Left lung (tissue), 4 donors: ENCODE measurements at regions not wholly inside any gene's neighbourhood (a gene's known extent, or its start where the extent isn't known, plus 50 kb on each side); places are given as distances from the start of the nearest gene placed in this dataset.

Source experiments
- ATAC-seq: fragments of 200-7000 bp; cut with Tn5 transposase; one replicate; pipeline ENCODE4 v1.9.1; 2020; ENCODE audit warnings: moderate library complexity
- DNase-seq, 4 donors: peaks; one replicate each; pipeline ENCODE4 v3.0.0-alpha.2; 2013 to 2020
- H3K27ac ChIP-seq, 2 donors: fragments of 200-600 bp; sonication (generic) in 1 of 2; one replicate each; pipeline versions ENCODE4 v1.5.0 to v1.8.0; 2020 to 2021
- H3K27me3 ChIP-seq, 2 donors: fragments of 200-600 bp; sonication (generic) in 1 of 2; one replicate each; pipeline versions ENCODE4 v1.5.0 to v1.8.0; 2020 to 2021
- H3K36me3 ChIP-seq, 2 donors: fragments of 200-600 bp; sonication (generic) in 1 of 2; one replicate each; pipeline versions ENCODE4 v1.5.0 to v1.8.0; 2020 to 2021
- H3K4me1 ChIP-seq, 2 donors: fragments of 200-600 bp; one replicate each; pipeline ENCODE4 v1.8.0; 2021
- H3K4me3 ChIP-seq, 2 donors: fragments of 200-600 bp; sonication (generic) in 1 of 2; one replicate each; pipeline versions ENCODE4 v1.5.0 to v1.8.0; 2020 to 2021; ENCODE audit warnings: mild to moderate bottlenecking in 1 of 2
- H3K9me3 ChIP-seq, 2 donors: fragments of 200-600 bp; sonication (generic) in 1 of 2; one replicate each; pipeline versions ENCODE4 v1.5.0 to v1.8.0; 2020 to 2021
- intact Hi-C, 2 donors: fragments of 100-400 bp; cut with DNase I; formaldehyde crosslinking; loops; one replicate each; pipeline versions ENCODE4 v1.11.2 to v1.14.2; 2022
- TF ChIP-seq, protein P1 (sequence below), 2 donors: fragments of 200-600 bp; sonication (generic) in 1 of 2; IDR thresholded peaks; one replicate each; pipeline versions ENCODE4 v1.5.0 to v1.8.0; 2021; ENCODE audit warnings: antibody characterized with exemption in 2 of 2
- donor health status: DM: no; HTN: yes; CAD: no.
- donor health status: DM: no; HTN: no; CAD: no.

DNA sequence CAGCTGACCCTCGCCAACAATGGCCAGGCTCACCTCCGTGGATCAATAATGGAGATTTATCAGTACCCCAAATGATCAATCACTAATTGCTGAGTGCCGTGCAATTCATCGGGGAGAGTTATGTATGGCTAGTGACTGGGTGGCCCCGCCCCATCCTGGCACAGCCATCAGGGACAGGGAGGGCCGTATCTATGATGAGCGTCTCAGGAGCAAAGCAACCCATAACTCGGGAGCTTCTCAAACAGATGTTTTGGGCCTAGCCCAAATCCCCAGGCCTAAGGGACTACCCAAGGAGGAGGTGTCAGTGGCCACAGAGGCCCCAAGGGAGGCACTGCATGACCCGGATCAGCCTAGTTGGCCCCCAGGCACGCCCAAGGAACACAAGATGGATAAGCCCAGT lies 180.0 kb upstream of the LINGO1 start:
- ATAC-seq: no peak

DNA sequence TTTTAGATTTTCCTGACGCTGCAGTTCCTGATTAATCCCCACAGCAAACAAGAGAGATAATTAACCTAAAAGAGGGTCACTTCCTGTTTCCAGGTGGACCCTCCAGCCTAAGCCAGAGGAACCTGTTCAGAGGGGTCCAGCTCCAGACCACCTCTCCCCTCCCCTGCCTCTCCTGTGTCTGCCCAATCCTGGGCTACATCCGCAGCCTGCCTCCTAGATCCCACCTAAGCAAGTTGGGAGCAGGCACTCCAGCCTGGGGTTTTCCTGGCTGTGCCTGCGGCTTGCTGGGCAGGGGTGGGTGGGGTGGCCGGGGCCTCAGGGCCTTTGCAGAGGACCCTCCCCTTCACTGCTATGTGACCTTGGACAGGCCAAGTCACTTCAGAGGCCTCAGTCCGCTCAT lies 178.6 kb upstream of the LINGO1 start:
- TF ChIP-seq, protein P1, sequence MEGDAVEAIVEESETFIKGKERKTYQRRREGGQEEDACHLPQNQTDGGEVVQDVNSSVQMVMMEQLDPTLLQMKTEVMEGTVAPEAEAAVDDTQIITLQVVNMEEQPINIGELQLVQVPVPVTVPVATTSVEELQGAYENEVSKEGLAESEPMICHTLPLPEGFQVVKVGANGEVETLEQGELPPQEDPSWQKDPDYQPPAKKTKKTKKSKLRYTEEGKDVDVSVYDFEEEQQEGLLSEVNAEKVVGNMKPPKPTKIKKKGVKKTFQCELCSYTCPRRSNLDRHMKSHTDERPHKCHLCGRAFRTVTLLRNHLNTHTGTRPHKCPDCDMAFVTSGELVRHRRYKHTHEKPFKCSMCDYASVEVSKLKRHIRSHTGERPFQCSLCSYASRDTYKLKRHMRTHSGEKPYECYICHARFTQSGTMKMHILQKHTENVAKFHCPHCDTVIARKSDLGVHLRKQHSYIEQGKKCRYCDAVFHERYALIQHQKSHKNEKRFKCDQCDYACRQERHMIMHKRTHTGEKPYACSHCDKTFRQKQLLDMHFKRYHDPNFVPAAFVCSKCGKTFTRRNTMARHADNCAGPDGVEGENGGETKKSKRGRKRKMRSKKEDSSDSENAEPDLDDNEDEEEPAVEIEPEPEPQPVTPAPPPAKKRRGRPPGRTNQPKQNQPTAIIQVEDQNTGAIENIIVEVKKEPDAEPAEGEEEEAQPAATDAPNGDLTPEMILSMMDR (IDR thresholded peaks at IDR 0.05): no peak
- ATAC-seq (no peak), DNase-seq (no peak)
- Histone ChIP-seq H3K36me3 (no peaks in the 10 kb centered on the region), H3K9me3 (no peaks in the 10 kb centered on the region), H3K4me1 (no peaks in the 10 kb centered on the region), H3K27ac (no peak overlapping the region), H3K4me3 (no peak overlapping the region), H3K27me3 (peaks cover 0 to 28% of the 10 kb centered on the region in 2 donors)
- intact Hi-C loops: no loop called here

More for the DNA sequence above, 180.0 kb upstream of the LINGO1 start:
- Histone ChIP-seq H3K36me3 (no peaks in the 10 kb centered on the region), H3K27ac (no peak overlapping the region), H3K9me3 (no peaks in the 10 kb centered on the region), H3K4me1 (no peaks in the 10 kb centered on the region), H3K27me3 (peaks cover 4 to 42% of the 10 kb centered on the region in 2 donors), H3K4me3 (no peak overlapping the region)
- TF ChIP-seq, protein P1 (IDR thresholded peaks at IDR 0.05): no peak
- intact Hi-C loops: no loop called here
- no peak for DNase-seq

DNA sequence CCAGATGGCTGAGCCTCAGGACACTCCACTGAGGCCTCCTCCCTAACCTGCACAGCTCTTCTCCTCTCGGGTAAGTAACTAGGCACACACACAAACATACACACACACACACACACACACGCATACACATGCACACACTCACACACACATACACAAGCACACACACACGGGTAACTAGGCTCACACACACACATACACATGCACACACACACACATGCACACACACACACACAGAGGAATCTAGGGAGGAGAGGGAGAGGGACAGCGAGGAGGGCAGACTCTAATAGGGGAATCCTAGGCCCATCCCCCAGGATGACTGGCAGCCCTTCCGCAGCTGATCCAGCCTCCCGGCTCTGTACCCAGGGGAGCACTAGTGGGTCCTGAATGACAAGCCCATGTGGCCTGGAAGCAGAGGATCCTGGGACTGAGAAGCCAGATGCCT lies 177.4 kb upstream of the LINGO1 start:
- TF ChIP-seq, protein P1 (IDR thresholded peaks at IDR 0.05): no peak
- DNase-seq: no peak
- Histone ChIP-seq H3K27me3 (peaks cover 0 to 19% of the 10 kb centered on the region in 2 donors), H3K9me3 (no peaks in the 10 kb centered on the region), H3K27ac (no peak overlapping the region), H3K36me3 (no peaks in the 10 kb centered on the region), H3K4me3 (no peak overlapping the region), H3K4me1 (no peaks in the 10 kb centered on the region)
- ATAC-seq: no peak
- intact Hi-C loops: no loop called here

DNA sequence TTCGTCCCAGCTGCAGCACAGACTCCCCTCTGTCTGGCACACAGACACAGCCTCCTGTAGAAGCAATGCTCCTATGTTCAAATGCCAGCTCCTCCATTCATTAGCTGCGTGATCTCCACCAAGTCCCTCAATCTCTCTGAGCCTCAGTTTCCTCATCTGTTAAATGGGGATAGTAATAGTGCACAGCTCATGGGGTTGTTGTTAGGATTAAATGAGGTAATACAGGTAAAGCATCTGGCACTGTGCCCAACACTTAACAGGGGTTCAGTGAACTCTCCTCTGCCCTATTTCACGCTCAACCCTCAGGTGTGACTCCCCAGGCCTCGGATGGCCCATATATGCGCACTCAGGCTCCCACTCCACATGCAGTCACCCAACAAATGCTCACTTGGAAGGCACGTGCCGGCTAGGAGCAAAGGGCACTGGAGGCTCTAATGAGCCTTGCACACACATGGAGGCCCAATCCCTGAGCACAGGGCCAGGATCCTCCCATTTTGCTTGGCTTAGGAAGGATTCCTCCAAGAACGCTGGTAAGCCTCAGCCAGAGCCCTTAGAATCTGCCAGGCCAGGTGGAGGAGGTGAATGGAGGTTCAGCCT lies 176.0 kb upstream of the LINGO1 start:
- Histone ChIP-seq H3K36me3 (no peaks in the 10 kb centered on the region), H3K27me3 (peaks cover 0 to 10% of the 10 kb centered on the region in 2 donors), H3K27ac (no peak overlapping the region), H3K4me1 (no peaks in the 10 kb centered on the region), H3K9me3 (no peaks in the 10 kb centered on the region), H3K4me3 (no peak overlapping the region)
- DNase-seq: no peak
- intact Hi-C loops: no loop called here
- TF ChIP-seq, protein P1 (IDR thresholded peaks at IDR 0.05): no peak
- ATAC-seq: no peak

DNA sequence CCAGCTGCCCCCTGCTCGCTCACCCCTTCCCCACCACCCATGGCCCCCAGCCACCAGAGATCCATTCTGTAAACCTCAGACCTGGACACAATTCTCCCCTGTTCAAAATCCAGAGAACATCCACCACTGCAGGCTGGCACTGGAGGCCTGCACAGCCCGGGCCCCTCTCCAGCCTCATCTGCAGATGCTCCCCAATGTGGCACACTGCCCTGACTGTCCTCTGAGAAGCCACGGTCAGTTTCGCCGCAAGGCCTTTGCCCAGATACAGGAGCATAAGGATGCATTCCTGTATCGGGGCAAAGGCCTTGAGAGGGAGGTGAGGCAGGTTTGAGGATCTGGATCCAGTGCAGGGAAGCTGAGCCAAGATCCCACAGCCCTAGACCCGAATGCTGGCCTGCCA lies 175.4 kb upstream of the LINGO1 start:
- no peak for DNase-seq
- Histone ChIP-seq H3K27ac (no peak overlapping the region), H3K9me3 (no peaks in the 10 kb centered on the region), H3K4me1 (no peaks in the 10 kb centered on the region), H3K36me3 (no peaks in the 10 kb centered on the region), H3K4me3 (no peak overlapping the region), H3K27me3 (peaks cover 0 to 10% of the 10 kb centered on the region in 2 donors)
- intact Hi-C loops: no loop called here
- ATAC-seq: no peak
- TF ChIP-seq, protein P1 (IDR thresholded peaks at IDR 0.05): no peak
